HG03521 (cell line): ENCODE measurements at regions not wholly inside any gene's neighbourhood (a gene's known extent, or its start where the extent isn't known, plus 50 kb on each side); places are given as distances from the start of the nearest gene placed in this dataset.
"Not testable (repeated sequence)": the region's sequence is repeated elsewhere in the genome, so short reads cannot be mapped to it uniquely, and the experiment has no call there.

Experiments
- ATAC-seq: cut with Tn5 transposase; IDR thresholded peaks from one replicate; pipeline ENCODE4 v1.9.1; 2021; ENCODE audit warnings: mild to moderate bottlenecking, moderate library complexity; ENCODE audit not compliant: unreplicated experiment

GRCh38 chr18:78422336-78422735 lies 557.3 kb upstream of the SALL3 start:
- ATAC-seq = no peak

- ATAC-seq = no peak
These were observed 555.8 kb upstream of the SALL3 start for GRCh38 chr18:78423811-78424210.

GRCh38 chr18:78424403-78425018 lies 555.1 kb upstream of the SALL3 start:
- ATAC-seq = no peak

- no peak for ATAC-seq
These were observed 554.6 kb upstream of the SALL3 start for GRCh38 chr18:78425019-78425412.

GRCh38 chr18:78427081-78427480 lies 552.5 kb upstream of the SALL3 start:
- no peak for ATAC-seq

- ATAC-seq = no peak
These were observed 550.2 kb upstream of the SALL3 start for GRCh38 chr18:78429127-78430108.

GRCh38 chr18:78430131-78430758 lies 549.4 kb upstream of the SALL3 start:
- no peak for ATAC-seq

GRCh38 chr18:78431606-78432005 lies 548.0 kb upstream of the SALL3 start:
- ATAC-seq = no peak

- ATAC-seq = no peak
These were observed 546.1 kb upstream of the SALL3 start for GRCh38 chr18:78433562-78433961.

GRCh38 chr18:78436110-78436509 lies 543.5 kb upstream of the SALL3 start:
- no peak for ATAC-seq

- not testable (repeated sequence) for ATAC-seq
These were observed 541.4 kb upstream of the SALL3 start for GRCh38 chr18:78438235-78438634.

GRCh38 chr18:78445880-78446279 lies 533.7 kb upstream of the SALL3 start:
- ATAC-seq = no peak

- ATAC-seq = no peak
These were observed 532.4 kb upstream of the SALL3 start for GRCh38 chr18:78447211-78447610.

- no peak for ATAC-seq
These were observed 531.5 kb upstream of the SALL3 start for GRCh38 chr18:78448106-78448505.

GRCh38 chr18:78448591-78448990 lies 531.0 kb upstream of the SALL3 start:
- no peak for ATAC-seq

- ATAC-seq = no peak
These were observed 525.4 kb upstream of the SALL3 start for GRCh38 chr18:78454221-78454620.

- no peak for ATAC-seq
These were observed 524.2 kb upstream of the SALL3 start for GRCh38 chr18:78455386-78455785.

GRCh38 chr18:78457011-78457410 lies 522.6 kb upstream of the SALL3 start:
- ATAC-seq = no peak

GRCh38 chr18:78457731-78458130 lies 521.9 kb upstream of the SALL3 start:
- ATAC-seq = no peak

- ATAC-seq = no peak
These were observed 521.3 kb upstream of the SALL3 start for GRCh38 chr18:78458356-78458755.

- ATAC-seq = no peak
These were observed 520.0 kb upstream of the SALL3 start for GRCh38 chr18:78459668-78460067.

GRCh38 chr18:78460558-78460957 lies 519.1 kb upstream of the SALL3 start:
- no peak for ATAC-seq
